Activated CD8-positive, alpha-beta memory T cell treated with anti-CD3 and anti-CD28 coated beads, Interleukin-2, amount 50 U/mL, for 48 hours (primary cell): ENCODE measurements at regions not wholly inside any gene's neighbourhood (a gene's known extent, or its start where the extent isn't known, plus 50 kb on each side); places are given as distances from the start of the nearest gene placed in this dataset.
"Not testable (repeated sequence)": the region's sequence is repeated elsewhere in the genome, so short reads cannot be mapped to it uniquely, and the experiment has no call there.

Source experiments
- DNase-seq: peaks from one replicate; pipeline ENCODE4 v3.0.0-alpha.2; 2020

DNA sequence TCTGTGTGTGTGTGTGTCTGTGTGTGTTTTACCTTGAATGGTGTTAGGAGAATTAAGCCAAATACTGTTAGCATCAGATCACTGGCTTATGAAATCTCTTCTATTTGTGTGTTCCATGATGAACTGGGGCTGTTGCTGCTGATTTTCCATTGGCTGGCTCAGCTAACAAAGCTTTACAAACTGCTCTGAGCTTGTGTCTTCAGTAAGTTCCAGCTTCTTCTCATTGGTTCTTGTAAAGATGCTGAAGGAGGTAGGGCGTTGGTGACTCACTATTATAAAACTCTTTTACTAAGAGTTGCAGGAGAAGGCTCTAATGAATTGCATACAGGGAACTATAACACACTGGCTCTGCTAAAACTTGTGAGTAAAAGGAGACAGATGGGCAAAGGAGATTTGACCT is 136.4 kb upstream of the PRKCQ start:
- DNase-seq = no peak

DNA sequence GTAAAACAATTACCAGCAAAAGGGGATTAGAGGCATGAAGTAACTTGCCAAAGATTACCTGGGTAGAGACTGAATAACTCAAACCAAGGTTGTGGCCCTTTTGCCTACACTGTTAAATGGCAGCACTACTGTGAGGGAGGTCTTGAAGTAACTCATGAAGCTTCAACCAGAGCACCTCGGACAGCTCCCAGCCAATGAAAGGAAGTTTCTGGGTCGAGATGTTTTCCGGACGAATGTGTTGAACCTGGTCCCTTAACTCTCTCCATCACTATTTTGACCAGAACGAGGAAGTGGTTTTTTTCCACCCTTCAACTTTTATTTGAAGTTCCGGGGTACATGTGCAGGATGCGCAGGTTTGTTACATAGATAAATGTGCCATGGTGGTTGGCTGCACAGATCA is 133.6 kb upstream of the PRKCQ start:
- no peak for DNase-seq

DNA sequence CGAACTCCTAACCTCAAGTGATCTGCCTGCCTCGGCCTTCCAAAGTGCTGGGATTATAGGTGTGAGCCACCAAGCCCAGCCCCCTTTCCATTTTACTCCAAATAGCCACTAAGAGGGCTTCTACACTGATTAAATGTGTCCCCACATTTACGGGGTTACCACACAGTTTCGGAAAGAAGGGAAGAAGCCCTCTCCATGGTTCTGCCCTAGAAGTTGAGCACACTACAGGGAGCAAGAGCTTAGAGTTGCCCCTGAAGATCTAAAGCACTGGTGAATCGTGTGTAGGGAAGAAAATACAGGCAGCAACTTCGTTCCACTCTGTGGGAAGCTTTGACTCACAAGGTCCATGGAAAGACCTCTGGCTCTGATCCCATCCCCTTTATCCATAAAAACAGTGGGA is 133.0 kb upstream of the PRKCQ start:
- no peak for DNase-seq

DNA sequence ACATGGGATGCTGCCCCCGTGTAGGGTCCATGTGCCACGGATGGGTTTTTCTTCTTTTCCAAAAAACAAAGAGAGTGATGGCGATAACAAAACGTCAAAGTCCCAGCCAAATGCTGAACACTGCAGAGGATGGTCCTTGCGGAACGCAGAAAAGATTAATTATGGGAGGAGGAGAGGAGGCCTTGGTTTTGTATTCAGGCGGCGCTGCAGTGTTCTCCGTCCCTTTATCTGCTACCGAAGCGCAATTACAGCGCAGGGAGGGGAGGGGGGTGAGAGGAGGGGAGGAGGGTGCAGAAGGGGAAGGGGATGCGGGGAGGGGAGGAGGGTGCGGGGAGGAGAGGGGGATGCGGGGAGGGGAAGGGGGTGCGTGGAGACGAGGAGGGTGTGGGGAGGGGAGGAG is 131.8 kb upstream of the PRKCQ start:
- DNase-seq = no peak

DNA sequence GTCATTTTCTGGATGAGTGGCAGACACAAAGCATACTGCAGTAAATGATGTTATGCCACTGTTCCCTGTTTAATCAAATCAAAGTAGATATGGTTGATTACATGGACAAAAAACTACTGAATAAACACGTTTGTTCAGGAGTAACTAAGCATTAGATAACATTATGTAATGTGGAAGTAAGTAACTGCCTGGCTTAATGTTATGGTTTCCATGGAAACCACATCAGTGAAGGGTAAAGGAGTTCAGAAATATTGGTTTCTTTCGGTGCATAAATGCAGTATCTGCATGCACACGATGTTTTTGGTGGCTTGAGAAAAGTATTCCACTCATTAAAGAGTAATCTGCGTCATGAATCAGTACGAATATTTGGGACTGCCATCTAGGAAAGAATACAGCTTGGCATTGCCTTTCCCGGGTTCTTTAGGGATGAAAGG is 131.3 kb upstream of the PRKCQ start:
- DNase-seq = no peak

DNA sequence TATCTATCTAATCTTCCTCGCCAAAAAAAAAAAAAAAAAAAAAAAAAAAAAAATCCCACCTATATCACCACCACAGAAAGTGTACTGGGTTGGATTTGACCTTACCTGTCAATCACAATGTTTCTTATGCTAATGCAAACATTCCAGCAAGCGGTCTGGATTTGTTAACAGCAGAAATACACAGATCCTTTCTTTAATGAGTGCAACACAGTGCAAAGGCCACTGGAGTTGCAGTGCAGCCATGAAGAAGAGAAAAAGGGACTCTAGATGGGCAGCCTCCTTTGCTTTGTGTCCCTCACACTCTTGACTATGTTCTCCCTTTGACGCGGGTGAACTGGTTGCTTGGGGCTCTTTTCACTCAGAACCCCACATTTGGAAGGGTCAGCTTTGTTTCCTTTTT is 127.3 kb upstream of the PRKCQ start:
- no peak for DNase-seq

DNA sequence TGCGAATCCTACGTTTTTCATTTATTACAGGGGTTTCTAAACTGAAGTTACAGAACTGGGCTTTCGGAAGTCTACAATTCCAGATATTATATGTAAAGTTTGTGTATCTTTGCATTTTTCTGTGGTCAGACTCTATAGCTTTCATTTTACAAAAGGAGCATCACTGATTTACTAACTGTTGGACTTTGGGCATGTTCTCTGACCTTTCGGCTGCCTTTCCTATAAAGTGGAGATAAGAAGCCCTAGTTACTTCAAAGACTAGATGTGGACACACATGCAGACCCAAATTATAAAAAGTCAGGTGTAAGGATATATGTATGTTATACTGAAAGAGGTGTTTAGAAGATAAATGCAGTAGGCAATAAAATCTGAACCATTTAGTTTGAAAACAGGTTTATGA is 126.6 kb upstream of the PRKCQ start:
- no peak for DNase-seq

DNA sequence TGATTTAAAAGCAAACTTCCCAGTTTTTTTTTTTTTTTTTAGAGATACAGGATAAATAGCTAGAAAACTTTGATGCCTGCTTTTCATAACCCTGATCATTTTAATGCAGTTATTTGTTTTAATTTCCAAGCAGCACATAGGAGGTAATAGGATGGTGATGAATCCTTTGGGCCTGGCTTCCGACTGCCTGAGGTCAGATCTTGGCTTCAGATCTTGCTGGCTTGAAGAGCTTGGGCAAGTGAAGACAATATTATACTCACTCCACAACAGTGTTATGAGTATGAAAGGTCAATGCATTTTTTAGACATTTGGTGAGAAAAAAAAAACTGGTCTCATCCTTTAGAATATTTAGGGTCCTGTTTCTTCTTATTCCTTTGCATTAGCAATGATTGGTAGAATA is 124.8 kb upstream of the PRKCQ start:
- DNase-seq = no peak

DNA sequence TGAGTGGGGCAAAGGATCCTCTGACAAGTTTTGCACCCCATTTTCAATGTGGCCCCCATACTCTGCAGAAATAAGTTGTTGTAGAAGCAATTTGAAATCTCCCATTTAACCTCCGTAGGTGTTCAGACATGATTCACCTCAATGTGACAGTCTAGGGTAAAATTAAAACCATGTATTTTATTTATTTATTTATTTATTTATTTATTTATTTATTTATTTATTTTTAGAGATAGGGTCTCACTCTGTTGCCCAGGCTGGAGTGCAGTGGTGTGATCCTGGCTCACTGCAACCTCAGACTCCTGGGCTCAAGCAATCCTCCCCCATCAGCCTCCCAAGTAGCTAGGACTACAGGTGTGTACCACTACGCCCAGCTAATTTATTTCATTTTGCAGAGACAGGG is 122.8 kb upstream of the PRKCQ start:
- not testable (repeated sequence) for DNase-seq

DNA sequence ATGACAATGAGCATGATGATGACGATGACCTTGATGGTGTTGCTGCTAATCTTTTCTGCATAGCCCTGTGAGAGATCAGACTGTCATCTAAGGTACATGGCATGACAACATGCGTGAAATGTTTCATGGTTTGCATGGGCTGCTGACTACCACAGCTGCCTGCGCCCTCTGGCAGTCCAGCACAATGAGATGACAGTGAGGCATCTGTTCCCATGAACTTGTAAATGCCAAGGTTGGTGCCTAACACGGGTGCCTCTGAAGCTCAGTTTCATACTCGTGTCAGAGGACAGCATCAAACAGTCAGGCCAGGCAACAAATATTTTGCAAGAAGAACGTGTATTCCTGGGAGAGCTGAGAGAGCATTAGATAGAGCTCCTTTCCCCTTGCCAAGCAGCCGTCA is 122.0 kb upstream of the PRKCQ start:
- DNase-seq = no peak

DNA sequence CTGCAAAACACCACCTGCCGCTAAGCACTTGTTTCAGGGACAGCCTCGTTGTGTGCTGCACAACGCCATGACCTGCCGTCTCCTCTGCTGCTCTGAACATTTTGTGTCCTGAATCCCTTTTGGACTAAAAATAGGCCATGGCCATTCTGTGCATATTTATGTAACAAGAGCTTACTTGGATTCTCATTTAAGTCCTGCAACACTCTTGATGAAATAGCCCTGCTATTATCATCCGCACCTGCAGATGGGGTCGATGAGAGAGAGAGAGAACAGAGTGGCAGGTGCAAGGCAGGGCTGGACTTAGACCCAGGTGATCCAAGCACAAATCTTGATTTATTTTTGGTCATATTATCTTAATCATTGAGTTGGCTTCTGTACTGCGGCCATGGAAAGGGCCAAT is 121.2 kb upstream of the PRKCQ start:
- no peak for DNase-seq

DNA sequence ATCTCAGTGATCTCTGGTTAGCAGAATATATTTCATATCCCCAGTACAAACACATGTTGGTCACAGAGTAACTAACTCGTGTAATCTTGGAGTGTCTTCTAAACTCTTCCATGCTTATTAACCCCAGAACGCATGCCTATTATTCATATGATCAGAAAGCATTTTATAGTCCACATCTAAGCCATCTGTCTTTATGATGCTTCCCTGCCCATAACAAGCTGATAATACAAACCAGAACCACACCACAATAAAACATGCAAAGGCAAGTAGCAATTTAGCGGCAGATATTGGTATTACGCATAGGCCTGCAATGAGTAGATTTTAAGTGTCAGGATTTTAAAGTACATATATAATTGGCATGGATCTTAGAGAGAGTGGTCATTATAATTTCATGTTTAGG is 120.0 kb upstream of the PRKCQ start:
- no peak for DNase-seq

DNA sequence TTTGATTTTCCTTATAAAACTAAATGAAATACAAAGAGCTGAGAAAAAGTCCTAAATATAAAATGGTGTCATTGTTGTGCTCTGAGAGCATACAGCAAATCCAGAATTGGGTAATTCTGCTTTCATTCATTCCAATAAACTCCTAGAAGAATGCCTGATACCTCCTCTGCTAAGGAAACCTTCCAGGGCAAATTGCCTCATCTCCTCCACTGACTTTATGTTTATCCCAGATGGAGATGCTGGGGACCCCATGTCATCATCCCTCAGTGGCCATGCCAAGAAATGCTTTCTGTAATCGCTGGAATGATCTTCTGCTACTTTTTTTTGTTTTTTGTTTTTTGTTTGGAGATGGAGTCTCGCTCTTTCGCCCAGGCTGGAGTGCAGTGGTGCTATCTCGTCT is 119.3 kb upstream of the PRKCQ start:
- DNase-seq = no peak

DNA sequence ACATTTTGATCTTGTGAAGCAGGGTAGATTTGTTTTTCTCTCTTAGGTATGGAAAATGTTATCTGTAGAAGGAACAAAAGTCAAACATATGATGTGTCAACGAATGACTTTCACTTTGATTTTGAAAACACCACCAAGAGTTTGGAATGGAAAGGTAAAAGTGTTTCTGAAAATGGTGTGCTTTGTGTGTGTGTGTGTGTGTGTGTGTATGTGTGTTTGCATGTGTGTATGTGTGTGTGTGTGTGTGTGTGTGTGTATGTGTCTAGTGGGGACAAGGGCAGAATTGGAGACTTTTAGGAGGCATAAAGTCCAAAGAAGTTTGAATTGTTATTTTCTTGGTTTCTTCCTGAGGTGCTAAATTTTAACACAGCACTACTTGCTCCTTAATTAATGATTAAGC is 115.4 kb upstream of the PRKCQ start:
- no peak for DNase-seq

DNA sequence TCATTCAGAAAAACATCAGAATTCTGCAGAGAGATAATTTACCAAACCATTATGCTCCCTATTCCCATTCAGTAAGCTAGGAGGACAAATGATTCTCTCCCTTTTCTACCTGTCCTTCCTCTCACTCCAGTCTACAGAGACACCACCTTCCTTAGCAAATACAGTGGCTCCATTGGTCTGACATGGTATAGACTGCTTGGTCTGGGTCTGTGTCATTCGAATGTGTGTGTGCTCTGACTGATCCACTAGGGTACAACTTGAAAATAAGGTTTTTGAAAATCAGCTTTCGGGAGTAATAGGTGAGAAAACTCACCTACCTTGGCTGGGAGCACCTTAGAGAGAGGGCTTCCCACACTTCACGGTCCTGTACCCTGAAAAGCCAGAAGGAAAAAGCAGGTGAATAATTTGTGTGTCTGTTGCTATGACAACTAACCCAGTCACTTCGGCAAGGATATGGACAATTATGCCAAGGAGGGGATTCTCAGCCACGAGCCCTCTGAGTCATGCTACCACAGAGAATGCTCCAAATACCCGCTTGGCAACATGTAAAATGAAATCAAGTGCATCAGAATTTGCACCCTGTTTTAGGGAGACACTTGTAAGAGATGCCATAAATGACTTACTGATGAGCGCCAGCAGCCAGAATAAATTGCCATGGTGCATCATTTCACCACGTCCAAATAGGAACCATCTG is 114.5 kb upstream of the PRKCQ start:
- DNase-seq = no peak

DNA sequence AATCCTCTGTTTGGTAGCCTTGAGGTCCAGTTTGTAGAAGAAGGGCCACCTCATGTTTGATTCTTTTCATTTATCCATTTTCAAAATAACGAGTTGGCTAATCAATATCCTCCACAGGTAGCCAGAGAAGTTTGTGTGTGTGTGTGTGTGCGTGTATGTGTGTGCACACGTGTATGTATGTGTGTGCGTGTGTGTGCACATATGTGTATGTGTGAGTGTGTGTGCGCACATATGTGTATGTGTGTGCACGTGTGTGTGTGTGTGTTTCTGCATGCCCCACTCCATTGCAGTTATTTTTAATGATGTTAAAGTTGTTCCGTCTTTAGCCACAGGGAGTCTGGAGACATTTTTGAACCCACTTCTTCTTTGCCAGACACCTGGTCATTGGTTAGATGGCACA is 112.8 kb upstream of the PRKCQ start:
- no peak for DNase-seq

DNA sequence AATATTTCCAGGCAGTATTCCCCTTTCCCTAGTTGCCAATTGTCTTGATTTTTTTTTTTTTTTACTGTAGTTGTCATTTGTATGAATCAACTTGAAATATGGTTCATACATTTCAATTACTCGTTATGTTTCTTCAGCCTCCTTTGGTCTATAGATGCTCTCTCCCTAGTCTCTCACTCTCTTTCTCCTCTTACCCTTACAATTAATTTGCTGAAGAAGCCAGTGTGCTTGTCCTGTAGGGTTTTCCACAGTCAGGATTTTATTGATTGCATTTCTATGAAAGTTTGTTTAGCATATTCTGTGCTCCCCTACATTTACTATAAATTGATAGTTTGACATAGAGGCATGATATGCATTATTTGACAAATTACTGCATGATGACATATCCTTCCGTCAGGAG is 112.0 kb upstream of the PRKCQ start:
- DNase-seq = no peak

DNA sequence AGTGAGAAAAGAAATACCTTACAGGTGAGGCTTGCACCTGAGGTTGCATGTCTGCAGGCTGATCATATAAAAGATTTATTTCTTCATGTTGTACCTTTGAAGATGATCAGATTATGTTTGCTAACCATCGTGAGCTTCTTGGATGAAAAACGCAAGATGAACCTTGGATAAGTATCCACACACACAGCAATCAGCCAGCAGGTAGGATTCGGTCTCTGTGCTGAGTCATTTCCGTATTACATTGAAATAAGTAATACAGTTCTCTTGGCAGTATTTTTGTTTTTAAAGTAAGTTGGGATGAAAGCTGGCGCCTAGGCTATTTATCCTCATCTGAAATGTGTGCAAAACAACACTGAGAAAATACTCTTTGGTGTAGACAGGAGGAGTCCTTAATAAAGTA is 109.0 kb upstream of the PRKCQ start:
- DNase-seq = no peak

DNA sequence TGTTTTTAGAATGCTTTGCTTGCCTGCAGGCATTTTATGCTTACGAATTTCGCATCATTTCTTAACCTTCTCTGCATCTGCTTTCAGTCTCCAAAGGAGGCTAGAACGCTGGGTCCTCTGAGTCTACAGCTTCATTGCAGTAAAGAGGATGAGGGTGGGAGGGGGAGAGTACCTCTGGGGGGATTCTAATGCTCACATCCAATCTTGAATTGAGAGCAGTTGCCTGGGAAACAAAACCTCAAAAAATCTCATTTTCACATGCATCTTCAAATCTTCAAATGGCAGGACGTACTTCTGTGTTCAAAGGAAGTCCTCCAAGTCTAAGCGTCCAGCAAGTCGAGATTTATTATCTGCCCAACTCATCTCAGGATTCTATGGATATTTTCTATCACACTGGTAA is 100.7 kb upstream of the PRKCQ start:
- no peak for DNase-seq

DNA sequence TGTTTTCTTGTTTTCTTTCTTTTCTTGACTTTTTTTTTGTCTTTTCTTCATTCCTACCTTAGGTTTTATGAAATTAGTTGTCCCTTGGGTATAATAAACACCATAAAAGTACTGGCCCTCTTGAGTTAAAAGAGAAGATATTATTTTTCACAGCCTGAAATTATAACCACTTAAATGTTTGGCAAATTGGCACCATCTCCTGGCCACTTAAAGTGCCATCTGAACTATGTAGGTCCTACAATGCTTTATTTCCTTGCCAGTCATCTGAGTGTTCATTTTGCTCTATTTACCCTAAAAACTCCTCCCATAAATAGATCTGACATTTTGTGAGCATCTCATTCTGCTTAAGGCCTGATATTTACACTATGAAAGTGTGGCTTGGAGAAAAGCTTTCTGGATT is 98.9 kb upstream of the PRKCQ start:
- DNase-seq = no peak

DNA sequence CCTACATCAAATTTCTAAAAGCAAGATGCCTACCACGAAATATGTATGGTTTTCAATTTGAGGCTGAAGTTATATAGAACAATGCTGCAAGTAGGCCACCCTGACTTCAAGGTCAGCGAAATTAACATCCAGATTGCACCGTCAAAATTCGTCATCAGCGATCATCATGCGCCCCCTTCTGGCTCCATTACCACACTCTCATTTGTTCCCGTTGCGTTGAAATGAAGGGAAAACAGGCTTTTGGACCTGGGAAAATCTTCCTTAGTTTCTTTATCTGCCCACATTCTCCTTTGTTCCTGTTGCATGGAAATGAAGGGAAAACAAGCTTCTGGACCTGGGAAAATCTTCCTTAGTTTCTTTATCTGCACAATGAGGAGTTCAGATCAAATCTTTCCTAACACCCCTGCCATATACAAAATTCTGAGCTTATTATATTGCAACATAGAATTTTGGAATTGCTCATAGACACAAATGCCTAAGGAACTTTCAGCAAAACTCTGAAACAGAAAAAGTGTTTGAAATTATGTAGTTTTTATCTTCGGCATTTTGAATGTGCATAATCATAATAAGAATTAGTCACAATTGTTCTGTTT is 98.2 kb upstream of the PRKCQ start:
- DNase-seq = peak; percentile 78

DNA sequence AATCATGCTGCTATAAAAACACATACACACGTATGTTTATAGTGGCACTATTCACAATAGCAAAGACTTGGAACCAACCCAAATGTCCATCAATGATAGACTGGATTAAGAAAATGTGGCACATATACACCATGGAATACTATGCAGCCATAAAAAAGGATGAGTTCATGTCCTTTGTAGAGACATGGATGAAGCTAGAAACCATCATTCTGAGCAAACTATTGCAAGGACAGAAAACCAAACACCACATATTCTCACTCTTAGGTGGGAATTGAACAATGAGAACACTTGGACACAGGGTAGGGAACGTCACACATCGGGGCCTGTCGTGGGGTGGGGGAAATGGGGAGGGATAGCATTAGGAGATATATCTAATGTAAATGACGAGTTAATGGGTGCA is 97.1 kb upstream of the PRKCQ start:
- DNase-seq = not testable (repeated sequence)

DNA sequence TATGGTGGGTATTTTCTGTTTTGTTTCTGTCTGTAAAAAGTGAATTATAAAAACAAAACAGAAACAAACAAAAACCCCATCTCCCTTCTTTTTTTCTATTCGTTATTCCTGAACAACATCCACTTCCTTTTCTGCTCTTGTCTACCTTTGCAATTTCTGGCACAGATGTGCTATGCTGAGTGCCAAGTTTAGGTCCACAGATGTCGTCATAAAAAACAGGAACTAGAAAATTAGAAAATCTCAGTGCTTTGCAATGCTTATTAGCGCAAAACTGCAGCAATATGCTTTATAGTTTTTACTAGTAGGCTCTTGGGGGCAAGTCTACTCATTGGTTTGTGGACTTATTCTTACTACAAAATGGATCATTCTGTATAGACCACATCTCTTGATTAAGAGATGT is 94.2 kb upstream of the PRKCQ start:
- no peak for DNase-seq

DNA sequence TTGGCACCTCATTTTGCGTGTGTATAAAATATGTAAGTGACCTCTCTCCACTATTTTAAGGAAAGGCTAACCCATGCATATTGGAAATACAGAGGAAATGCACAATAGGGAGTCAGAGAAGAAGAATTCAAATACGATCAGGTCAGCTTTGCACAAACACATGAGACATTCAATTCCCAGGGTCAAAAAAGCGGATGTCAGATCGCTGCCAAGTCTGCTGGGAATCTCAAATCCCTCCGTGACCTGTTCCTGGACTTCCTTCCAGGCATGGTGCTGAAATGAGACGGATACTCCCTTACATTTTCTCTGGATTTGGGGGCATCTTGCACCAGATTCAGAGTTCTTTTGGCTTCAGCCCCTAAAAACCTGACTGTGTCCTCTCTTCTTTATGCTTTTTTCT is 91.9 kb upstream of the PRKCQ start:
- no peak for DNase-seq

DNA sequence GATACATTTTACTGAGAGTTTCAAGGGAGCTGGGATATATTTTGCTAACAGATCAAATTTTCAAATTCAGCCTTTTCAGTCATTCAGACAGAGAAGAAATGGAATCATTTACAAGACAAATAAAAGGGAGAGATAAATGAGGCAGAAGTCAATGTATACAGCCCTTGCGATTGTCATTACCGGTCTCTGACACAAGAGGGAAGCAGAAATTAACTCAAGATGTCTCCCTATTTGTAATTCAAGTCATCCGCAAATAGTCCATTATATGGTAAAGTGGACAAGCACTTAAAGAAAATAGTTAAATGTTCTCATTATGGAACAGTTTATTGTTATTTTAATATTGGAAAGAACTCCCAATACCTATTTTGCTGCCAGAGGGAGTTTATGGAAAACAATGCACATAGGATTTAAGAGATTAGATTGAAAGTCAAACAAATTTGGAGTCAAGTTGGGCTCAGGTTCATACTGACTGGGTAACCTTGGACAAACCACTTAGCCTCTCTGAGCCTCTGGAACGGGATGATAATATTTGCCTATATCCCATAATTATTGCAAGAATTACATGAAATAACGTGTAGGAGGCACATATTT is 89.3 kb upstream of the PRKCQ start:
- DNase-seq = no peak
